ENCODE measurements at regions not wholly inside any gene's neighbourhood (a gene's known extent, or its start where the extent isn't known, plus 50 kb on each side); places are given as distances from the start of the nearest gene placed in this dataset.

- Histone ChIP-seq H3K9ac (no peak overlapping the region), H3F3A (replicated peaks; ENCODE audit: insufficient read depth) (no peaks in the 10 kb centered on the region), H3K9me2 (no peaks in the 10 kb centered on the region), H2AFZ (ENCODE audit: low read depth) (no peak overlapping the region), H3K27me3 (ENCODE audit: insufficient read depth) (no peaks in the 10 kb centered on the region), H3K4me2 (no peak overlapping the region), H3K4me1 (ENCODE audit: control insufficient read depth in 1 of 2, insufficient read depth in 2 of 2, low read depth in 1 of 2, low read length in 1 of 2) (no peaks in the 10 kb centered on the region), H3K27ac (ENCODE audit: low read depth in 2 of 2, low read length in 1 of 2) (no peak overlapping the region), H4K20me1 (ENCODE audit: insufficient read depth) (no peaks in the 10 kb centered on the region), H3K79me2 (ENCODE audit: insufficient read depth) (no peaks in the 10 kb centered on the region), H3K4me3 (ENCODE audit: low read depth in 2 of 2, low read length in 1 of 2) (no peak overlapping the region), H3K9me3 (no peaks in the 10 kb centered on the region), H3K36me3 (replicated peaks in 1 of 2; ENCODE audit: control insufficient read depth in 1 of 2, insufficient read depth in 2 of 2, low read length in 1 of 2) (no peaks in the 10 kb centered on the region)
- ChIA-PET POLR2A (no interaction called here), CTCF (no interaction called here)
- 85% methylated on average over 2 of the region's 2 CpGs for WGBS (ENCODE audit: low lambda C conversion rate)
- TF ChIP-seq YY1 (IDR thresholded peaks at IDR 0.05; ENCODE audit: low read depth), result no peak
- no peak for TF ChIP-seq MXI1 (IDR thresholded peaks at IDR 0.05; ENCODE audit: low read depth, low read length)
- no peak for TF ChIP-seq GABPA (IDR thresholded peaks at IDR 0.05; ENCODE audit: low read depth)
- TF ChIP-seq NRF1 (IDR thresholded peaks at IDR 0.05; ENCODE audit: low read depth, low read length), result no peak
- no peak for TF ChIP-seq MAX (IDR thresholded peaks at IDR 0.05; ENCODE audit: low read depth)
- no peak for TF ChIP-seq EP300 (IDR thresholded peaks at IDR 0.05; ENCODE audit: borderline replicate concordance in 1 of 2, low read depth in 1 of 2, low read length in 1 of 2)
- DNase-seq, result no peak
Measured at GRCh38 chr11:86128914-86129313, 60.0 kb upstream of the PICALM start.

- Histone ChIP-seq H3K9ac (no peak overlapping the region), H3K9me2 (no peaks in the 10 kb centered on the region), H3K27ac (ENCODE audit: low read depth in 2 of 2, low read length in 1 of 2) (no peak overlapping the region), H3K9me3 (no peaks in the 10 kb centered on the region), H3K4me1 (ENCODE audit: control insufficient read depth in 1 of 2, insufficient read depth in 2 of 2, low read depth in 1 of 2, low read length in 1 of 2) (no peaks in the 10 kb centered on the region), H4K20me1 (ENCODE audit: insufficient read depth) (no peaks in the 10 kb centered on the region), H3F3A (replicated peaks; ENCODE audit: insufficient read depth) (no peaks in the 10 kb centered on the region), H3K79me2 (ENCODE audit: insufficient read depth) (no peaks in the 10 kb centered on the region), H3K4me3 (ENCODE audit: low read depth in 2 of 2, low read length in 1 of 2) (no peak overlapping the region), H3K36me3 (replicated peaks in 1 of 2; ENCODE audit: control insufficient read depth in 1 of 2, insufficient read depth in 2 of 2, low read length in 1 of 2) (no peaks in the 10 kb centered on the region), H2AFZ (ENCODE audit: low read depth) (no peak overlapping the region), H3K27me3 (ENCODE audit: insufficient read depth) (no peaks in the 10 kb centered on the region), H3K4me2 (no peak overlapping the region)
- POLR2A ChIA-PET, result no interaction called here
- no peak for DNase-seq
- TF ChIP-seq GATA2 (CRISPR knock-in tag; IDR thresholded peaks at IDR 0.05) (no peak), TAF1 (IDR thresholded peaks at IDR 0.05; ENCODE audit: borderline replicate concordance, low read depth, low read length) (no peak), EP300 (IDR thresholded peaks at IDR 0.05; ENCODE audit: borderline replicate concordance in 1 of 2, low read depth in 1 of 2, low read length in 1 of 2) (no peak)
- CTCF ChIA-PET, result no interaction called here
Measured at GRCh38 chr11:86126862-86127261, 58.0 kb upstream of the PICALM start.

DNA sequence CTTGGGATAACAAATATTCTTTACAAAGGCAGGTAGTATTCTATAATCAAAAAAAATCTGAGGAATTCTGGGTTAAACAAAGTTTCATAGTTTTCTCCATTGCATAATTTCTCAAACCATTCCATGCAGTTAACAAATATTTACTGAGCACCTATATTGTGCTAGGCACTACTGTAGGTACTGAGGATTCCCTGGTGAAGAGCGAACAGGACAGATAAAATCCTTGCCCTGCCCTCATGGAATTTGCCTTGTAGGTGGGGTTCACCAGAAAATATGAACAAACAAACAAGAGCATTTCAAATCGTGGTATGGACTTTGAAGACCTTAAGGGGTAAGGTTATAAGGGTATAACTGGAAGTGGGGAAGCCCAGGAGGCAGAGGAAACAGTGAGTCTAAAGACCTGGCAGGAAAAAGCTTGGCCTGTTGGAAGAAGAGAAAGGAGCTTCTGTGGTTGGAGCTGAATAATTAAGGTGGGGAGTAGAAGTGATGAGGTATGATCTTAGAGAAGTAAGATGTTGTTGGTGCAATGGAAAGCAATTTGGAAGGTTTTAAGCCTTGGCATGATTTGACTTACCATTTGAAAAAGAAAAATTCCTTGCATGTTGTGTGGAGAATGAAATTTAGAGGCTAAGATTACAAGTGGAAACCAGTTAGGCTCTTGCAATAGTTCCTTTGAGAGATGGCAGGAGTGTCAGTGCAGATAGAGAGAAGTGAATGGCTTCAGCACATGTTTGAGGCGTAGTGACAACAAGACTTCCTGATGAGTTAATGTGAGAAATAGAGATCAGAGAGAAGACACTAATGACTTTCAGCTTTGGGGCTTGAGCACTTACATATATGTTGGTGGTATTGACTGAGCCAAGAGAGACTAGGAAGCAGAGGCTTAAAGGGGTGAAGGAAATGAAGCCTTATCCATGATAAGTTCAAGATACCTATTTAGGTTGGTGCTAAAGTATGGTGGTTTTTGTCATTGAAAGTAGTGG, 55.7 kb upstream of the PICALM start:
- no peaks in the 10 kb centered on the region for H3K4me1 ChIP-seq (ENCODE audit: control insufficient read depth in 1 of 2, insufficient read depth in 2 of 2, low read depth in 1 of 2, low read length in 1 of 2)
- CTCF ChIA-PET, result interaction anchor here (1.5 kb wide), 1 partner anchor 9 kb away, joined by 3 read pairs; no protein-coding TSS in a partner anchor
- H3K9ac ChIP-seq, result no peak overlapping the region
- H3K79me2 ChIP-seq (ENCODE audit: insufficient read depth), result no peaks in the 10 kb centered on the region
- no peak for DNase-seq
- H3K27me3 ChIP-seq (ENCODE audit: insufficient read depth), result no peaks in the 10 kb centered on the region
- H3F3A ChIP-seq (replicated peaks; ENCODE audit: insufficient read depth), result no peaks in the 10 kb centered on the region
- no peaks in the 10 kb centered on the region for H3K9me3 ChIP-seq
- WGBS (ENCODE audit: low lambda C conversion rate), result 70% methylated on average over 3 of the region's 3 CpGs
- no peak overlapping the region for H3K4me3 ChIP-seq (ENCODE audit: low read depth in 2 of 2, low read length in 1 of 2)
- no peak overlapping the region for H2AFZ ChIP-seq (ENCODE audit: low read depth)
- no peak overlapping the region for H3K4me2 ChIP-seq
- H3K36me3 ChIP-seq (replicated peaks in 1 of 2; ENCODE audit: control insufficient read depth in 1 of 2, insufficient read depth in 2 of 2, low read length in 1 of 2), result no peaks in the 10 kb centered on the region
- POLR2A ChIA-PET, result no interaction called here
- H3K9me2 ChIP-seq, result no peaks in the 10 kb centered on the region
- no peak overlapping the region for H3K27ac ChIP-seq (ENCODE audit: low read depth in 2 of 2, low read length in 1 of 2)
- H4K20me1 ChIP-seq (ENCODE audit: insufficient read depth), result no peaks in the 10 kb centered on the region
- TF ChIP-seq RXRA (IDR thresholded peaks at IDR 0.05; ENCODE audit: borderline replicate concordance, low read depth), result no peak
- TF ChIP-seq SMC3 (IDR thresholded peaks at IDR 0.05; ENCODE audit: low read depth, low read length), result no peak
- TF ChIP-seq FOSL2 (IDR thresholded peaks at IDR 0.05; ENCODE audit: borderline replicate concordance, low read depth), result no peak
- TF ChIP-seq, protein P1, sequence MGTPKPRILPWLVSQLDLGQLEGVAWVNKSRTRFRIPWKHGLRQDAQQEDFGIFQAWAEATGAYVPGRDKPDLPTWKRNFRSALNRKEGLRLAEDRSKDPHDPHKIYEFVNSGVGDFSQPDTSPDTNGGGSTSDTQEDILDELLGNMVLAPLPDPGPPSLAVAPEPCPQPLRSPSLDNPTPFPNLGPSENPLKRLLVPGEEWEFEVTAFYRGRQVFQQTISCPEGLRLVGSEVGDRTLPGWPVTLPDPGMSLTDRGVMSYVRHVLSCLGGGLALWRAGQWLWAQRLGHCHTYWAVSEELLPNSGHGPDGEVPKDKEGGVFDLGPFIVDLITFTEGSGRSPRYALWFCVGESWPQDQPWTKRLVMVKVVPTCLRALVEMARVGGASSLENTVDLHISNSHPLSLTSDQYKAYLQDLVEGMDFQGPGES (IDR thresholded peaks at IDR 0.05; ENCODE audit: low read depth, low read length), result no peak
- no peak for TF ChIP-seq RCOR1 (IDR thresholded peaks at IDR 0.05; ENCODE audit: low read length)
- no peak for TF ChIP-seq JUND (IDR thresholded peaks at IDR 0.05)
- TF ChIP-seq GATA2 (CRISPR knock-in tag; IDR thresholded peaks at IDR 0.05), result no peak
- no peak for TF ChIP-seq YY1 (IDR thresholded peaks at IDR 0.05; ENCODE audit: low read depth)
- no peak for TF ChIP-seq MXI1 (IDR thresholded peaks at IDR 0.05; ENCODE audit: low read depth, low read length)
- TF ChIP-seq NFIC (IDR thresholded peaks at IDR 0.05; ENCODE audit: borderline replicate concordance), result no peak
- no peak for TF ChIP-seq RFX5 (IDR thresholded peaks at IDR 0.05; ENCODE audit: low read length)
- no peak for TF ChIP-seq CHD2 (IDR thresholded peaks at IDR 0.05; ENCODE audit: low read length, partially characterized antibody)

All from SK-N-SH (cell line).